Renal cortex interstitium (tissue), 11 donors: ENCODE measurements at regions not wholly inside any gene's neighbourhood (a gene's known extent, or its start where the extent isn't known, plus 50 kb on each side); places are given as distances from the start of the nearest gene placed in this dataset.

ENCODE experiments used
- DNase-seq, 11 donors: peaks; one replicate each; pipeline ENCODE4 v3.0.0-alpha.2; 2013; ENCODE audit warnings: low read depth in 9 of 11, low spot score in 4 of 11; ENCODE audit errors: extremely low read depth in 1 of 11

DNA sequence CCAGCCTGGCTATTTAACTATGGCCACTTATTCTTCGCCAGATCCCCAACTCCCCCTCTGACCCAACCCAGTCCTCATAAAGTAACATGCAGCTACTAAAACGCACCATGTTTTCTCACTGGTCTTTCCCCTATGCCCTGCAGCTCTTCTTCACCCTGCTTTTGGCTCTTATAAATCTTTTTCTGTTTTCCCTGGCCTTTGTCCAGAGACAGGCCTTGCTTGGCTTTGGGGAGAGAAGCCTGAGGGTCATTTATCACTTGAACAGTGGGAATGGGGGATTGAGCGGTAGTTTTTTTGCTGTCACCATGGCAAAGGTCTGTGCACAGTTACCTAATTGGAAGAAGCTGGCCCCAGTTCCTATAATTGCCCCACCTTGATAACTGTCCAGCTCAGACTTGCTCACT lies 202.9 kb upstream of the NT5C1B start:
- DNase-seq = peak in 8 of 11 donors; percentile 34 to 73 (median 64)

DNA sequence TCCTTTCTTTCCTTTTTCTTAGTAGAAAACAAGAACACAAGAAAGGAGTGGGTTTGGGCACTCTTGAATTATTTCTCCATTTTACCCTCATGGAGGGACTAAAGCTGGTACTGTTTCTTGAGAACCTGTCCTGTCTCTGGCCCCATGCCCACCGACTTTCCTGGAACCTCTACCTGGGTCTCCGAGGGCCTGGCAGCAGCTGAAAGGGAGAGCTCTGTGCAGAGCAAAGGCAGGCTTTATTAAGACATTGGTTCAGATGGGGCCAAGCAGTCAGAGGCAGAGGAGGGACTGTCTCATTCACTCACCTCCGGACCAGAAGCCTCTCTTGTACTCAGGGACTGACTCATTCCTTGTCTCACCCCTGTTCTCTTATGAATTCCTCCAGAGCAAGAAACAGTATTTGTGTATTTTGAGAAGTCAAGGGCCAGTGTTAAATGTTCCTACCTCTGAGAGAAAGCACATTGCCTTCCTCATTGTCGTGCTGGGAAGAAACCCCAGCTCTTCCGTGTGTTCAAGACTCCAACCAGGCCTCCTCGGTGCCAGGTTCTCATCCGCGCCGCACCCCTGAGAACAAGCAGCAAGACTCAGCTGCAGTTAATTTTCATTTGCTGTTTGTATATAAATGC lies 201.9 kb upstream of the NT5C1B start:
- no peak for DNase-seq

DNA sequence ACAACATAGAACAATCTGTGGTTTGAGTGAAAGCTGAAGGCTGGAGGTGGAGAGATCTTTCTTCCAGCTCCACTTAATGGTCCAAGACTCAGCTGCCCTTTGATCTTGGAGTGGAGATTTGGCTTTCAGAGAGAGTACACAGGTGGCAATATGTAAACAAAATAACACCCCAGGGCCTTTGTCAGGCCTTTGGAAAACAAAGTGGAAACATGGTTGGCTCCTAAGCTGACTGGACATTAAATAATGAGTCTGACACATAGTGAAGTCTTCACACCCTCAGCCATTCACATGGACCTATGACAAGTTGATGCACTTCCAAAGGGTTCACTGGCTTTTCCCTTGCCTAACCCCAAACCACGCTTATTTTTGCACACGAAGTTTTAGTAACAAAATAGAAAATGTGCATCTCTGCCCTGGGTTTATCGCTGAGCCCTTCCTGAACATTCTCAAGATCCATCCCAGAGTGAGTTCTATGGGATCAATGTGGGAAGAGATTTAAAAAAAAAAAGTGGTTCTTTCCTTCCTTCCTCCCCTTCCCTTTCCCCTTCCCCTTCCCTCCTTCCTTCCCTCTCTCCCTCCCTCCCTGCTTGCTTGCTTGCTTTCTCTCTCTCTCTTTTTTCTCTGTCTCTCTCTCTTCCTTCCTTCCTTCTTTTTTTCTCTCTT lies 201.3 kb upstream of the NT5C1B start:
- DNase-seq = no peak

DNA sequence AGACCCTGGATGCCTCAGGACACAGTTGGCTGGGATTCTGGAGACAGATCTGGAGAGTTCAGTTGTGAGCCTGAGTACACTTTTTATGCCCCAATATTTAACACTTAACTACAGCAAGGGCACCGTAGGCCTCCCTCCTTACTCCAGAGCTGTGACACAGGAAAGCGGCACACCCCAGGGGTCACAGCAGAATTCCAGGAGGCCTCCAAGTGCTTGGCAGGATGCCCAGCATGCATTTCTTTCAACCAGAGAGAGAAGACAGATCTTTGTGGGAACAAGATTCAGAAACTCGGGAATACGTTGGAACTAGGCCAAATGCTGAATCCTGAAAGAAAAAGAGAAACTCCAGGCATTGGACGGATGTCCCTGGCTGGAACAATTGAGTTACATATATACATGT lies 199.2 kb upstream of the NT5C1B start:
- DNase-seq = peak in 3 of 11 donors; percentile 18 to 55 (median 26)

DNA sequence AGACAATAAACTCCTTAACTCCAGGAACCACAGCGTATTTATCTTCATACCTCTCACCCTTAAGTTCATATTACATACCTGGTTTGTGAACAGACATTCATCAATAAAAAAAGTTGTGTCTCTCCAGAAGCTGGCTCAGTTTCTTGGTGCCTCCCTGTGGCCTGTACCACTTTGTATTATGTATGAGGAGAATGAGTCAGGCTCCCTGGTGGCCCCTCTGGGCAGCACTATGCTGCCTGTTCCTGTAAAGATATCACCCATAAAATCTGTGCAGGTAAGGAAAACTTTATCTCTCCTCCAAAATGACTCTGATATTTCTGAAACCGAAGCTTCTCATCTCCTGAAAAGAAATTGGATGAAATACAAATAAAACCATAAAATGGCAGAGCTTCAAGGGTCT lies 198.4 kb upstream of the NT5C1B start:
- DNase-seq = no peak

DNA sequence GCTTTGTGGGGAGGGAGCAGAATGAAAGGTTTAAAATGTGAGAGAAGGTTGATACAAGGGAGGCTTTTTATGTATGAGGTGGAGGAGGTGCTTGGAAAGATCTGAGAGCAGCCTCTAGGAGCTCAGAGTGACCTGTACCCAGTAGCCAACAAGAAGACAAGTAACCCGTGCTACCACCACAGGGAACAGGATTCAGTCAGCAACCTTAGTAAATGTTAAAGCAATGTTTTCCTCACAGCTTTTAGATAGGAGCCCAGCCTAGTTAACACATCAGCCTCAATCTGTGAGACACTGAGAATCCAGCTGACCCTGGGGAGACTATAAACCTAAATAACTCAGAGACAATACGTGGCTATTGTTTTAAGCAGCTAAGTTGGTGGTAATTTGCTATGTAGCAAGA lies 194.9 kb upstream of the NT5C1B start:
- no peak for DNase-seq

DNA sequence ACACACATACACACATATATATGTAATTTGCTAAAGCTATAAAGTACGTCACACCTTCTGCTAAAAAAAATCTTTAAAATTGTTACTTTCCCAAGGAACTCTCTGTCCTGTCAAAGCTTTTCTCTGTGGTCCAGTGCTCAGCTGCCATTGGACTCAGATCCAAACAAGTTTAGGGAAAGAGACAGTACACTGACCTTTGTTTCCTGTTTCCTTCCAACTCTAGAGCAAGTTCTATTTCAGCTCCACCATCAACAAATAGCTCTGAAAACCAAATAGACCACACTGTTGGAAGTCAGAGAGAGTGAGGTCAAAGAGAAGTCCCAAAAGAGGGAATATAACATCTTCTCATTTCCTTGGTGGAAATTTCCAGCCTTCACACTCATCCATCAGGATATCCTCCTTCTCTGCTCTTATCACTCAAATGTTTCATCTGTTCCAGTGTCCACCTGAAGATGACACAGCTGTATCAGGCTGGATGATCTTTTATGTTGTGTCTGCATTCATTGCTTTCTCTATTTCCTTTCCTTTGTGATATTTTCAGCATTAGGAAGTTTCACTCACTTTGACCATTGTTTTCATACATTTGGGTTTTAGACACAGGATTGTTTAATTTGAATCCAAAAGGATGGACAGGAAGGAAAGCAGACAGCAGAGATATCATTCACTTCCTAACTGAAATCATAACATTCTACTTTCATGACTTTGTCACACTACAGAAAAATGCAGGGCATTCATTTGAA lies 192.3 kb upstream of the NT5C1B start:
- no peak for DNase-seq

DNA sequence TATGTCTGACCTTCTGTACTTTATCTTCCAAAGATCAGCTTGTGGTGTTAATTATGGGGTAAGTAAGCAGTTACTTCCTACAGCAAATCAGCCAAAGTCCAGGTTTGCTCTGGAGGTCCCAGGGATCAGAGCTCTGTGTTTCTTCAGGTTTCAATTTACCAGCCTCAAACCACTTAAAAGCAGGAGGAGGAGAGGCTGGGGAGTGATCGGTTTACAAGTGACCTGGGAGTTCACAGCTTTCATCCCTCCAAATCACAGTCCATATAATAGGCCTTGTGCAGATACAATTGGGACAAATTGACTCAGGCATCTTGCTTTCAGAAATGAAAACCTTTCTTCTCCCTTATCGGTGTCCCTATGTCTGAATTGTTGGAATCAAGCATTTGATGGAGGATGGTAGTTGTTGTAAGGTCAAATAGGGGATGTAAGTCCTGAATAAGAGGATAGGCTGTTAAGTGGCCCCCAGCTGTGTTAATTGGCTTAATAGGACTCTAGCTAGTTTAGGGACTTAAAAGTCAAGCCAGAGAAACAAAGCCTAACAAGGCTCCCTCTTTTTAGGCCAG lies 188.0 kb upstream of the NT5C1B start:
- DNase-seq = no peak

DNA sequence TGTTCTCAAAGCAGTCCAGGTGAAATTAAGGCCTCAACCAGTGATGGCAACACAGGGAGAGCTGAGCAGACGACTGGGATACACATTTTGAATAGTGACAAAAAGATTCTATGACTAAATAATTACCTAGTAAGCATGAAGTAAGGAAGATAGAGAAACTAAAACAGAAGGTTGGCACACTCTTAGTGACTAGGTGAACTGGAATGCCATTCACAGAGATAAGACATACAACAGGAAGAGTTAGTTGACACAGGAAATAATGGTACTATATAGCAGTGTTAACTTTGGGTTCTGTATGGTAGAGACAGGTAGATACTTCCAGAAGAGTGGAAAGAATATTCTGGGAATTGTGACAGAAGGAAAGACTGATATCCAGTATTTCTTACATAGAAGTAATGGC lies 181.8 kb upstream of the NT5C1B start:
- DNase-seq = no peak

DNA sequence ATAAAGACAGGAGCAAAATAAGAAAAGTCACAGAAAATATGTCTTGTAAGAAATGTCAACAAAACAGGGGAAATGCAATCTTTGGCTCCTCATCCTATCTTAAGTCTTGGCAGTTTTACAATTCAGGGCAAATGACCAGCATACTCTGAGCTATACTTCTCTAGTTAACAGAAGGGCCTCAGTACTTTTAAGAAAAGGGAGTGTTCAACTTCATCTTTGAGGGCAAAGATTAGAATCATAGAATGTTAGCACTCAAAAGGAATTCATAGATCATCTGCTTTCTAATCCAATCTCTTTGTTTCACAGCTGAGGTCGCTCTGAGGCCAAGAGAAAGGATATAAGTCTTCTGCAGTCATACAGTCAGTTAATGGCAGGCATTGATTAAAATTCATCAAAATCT lies 174.0 kb upstream of the NT5C1B start:
- DNase-seq = no peak

DNA sequence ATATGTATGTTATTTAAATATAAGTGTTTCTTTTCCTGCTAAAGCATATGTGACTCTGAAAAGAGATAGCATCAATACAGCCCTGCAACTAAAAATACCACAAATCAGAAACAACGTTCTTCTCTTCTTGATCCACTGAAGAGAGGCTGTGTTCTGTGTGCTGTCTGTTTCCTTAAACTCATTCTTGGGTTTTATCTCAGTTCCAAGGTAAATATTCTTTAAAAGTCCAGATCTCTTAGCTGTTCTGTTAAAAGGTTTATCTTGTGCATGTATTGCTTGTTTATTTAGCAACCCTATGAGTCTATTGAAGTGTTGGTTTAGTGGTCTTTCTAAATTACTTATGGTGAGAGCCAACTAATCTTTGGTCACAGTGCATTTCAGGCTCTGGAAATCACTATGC lies 173.3 kb upstream of the NT5C1B start:
- no peak for DNase-seq

DNA sequence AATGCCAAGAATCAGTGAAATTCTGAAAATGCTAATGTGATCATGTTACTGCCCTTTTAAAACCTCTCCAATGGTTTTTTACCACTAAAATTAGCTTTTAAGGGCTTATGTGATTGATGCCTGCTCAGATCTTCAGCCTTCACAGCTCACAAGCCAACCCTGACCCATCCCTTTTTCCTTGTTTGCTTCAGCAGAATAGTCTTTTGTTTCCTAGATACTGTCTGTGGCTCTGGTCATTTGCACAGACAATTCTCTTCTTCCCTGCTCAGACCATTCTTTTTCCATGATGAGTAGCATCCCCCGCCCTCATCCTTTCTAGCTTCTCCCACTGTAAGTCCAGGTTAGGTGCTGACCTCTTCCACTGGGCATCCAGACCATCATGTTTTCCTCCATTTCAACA lies 164.9 kb upstream of the NT5C1B start:
- no peak for DNase-seq

DNA sequence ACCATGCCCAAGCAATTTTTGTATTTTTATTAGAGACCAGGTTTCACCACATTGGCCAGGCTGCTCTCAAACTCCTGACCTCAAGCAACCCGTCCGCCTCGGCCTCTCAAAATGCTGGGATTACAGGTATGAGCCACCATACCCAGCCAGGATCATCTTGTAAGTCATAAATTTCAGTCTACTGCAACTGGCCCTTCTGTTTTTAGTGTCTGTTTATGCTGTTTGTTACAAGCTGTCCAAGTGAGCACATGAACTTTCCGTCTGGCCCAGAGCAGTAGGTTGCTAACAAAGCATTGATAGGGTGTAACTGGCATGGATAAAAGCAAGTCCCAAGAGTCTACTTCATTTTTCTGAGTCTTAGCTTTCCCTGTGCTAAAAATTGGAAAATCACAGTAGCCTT lies 164.4 kb upstream of the NT5C1B start:
- DNase-seq = no peak

DNA sequence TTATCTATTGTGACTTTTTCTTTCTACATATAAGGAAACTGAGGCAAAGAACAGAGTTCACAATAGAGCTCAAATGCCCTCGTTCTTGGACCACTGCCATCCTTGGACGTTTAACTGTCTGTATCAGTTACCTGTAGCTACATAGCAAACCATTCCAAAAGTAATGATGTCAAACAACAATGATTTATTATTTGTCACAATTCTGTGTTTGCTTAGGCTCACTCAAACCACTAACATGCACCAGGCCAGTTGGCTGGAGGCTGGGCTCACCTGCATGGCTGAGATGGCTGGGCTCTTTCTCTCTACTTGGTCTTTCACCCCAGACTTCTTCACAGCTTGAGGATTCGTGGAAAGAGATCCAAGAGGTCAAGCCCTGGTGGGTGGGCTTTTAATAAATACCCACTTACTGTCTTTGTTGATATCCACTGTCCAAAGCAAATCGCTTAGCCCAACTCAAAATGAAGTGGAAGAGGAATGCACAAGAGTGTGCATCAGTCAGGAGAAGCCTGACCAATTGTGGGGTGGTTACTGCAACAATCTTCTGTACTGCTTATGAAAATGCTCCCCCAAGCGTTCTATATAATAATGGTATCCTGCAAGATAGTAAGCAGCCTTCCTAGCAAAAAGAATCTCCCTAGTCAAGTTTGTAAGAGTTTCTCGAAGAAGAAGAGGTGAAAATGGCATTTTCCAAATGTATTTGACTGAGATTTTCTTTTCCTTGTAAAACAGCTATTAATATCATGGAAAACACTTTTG lies 163.5 kb upstream of the NT5C1B start:
- DNase-seq = no peak

DNA sequence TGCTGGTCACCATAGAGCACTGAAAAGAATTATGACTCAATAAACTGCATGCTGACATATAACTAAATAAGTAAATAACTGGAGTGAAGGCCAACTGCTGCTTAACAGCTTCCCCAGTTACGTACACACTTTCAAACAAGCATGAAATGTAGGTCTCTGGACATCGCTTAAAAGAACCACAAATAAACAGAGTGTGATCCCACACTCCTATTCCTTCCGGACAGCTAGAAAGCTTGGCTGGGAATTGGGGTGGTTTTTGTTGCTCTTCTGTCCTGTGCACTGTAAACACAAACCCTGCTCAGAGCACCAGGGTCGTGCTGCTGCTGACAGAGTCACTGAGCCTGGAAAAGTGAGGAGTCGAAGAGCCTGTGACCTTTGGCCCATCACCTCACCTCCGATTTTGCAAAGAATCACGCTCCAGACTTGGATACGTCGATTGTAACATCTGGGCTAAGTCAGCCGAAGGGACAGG lies 162.7 kb upstream of the NT5C1B start:
- DNase-seq = peak in 7 of 11 donors; percentile 34 to 68 (median 57)

DNA sequence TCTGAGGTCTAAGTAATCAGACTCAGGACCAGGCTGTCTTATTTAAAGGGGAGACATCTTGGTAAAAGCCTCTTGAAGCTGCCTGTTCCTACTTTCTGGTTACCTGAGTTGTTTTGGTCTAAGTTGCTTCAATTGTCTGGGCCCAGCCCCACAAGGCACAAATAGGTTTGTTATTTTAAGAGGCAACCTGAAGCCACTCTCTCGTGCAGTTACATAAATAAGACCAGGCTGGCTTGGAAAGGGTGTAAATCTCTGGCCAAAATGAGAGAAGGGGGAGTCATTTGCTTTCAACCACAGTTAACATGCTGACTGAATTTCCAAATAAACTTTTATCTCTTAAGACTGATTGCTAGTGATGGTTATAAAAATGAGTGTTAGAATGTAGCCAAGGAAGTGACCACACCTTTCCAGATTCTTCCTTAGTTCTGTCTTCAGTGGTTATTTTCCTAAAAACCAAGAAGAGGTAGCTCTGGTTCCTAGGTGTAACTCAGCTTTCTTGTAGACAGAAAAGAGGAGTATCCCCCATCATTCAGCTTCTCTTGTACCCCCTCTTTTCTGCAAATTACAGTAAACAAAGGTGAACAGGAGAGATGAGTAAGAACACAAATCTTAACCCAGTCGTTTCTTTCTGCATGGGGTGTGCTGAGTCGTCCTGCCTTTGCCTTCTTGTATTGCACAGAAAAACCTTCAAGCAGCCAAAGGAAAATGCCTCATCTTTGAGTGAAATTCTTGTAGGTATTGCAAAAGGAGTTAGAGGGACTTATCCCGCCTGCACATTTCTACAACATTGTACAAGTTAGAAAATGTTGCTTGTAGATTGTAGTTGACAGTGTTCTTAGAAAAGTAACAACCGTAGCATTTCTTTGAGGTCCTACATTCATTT lies 161.5 kb upstream of the NT5C1B start:
- no peak for DNase-seq

DNA sequence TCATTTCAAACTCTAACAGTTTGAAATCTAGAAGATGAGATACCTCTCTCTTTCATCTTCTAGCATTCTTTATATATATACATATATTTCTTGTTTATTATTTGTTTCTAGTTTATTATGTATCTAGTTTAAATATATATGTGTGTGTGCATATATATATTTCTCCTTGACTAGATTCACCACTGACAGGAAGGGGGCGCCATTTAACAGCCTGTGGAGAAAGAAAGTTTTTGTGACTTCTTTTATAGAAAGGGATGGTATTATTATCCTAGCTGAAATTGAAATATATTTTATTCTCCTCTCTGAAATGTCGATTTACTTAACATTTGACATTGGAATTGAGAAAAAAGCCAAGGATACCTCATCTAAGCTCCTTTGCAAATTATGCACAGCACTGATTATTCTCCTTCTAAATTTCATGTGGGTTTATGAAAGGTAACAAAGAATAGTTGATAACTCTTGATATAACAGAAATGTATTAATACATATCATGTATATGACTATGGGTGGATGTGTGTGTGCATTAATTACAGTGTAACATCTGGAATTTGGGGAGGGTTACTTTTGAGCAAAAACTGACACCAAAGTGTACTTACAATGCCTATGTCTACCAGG lies 160.7 kb upstream of the NT5C1B start:
- peak in 7 of 11 donors; percentile 36 to 79 (median 59) for DNase-seq
